ENCODE measurements at regions not wholly inside any gene's neighbourhood (a gene's known extent, or its start where the extent isn't known, plus 50 kb on each side); places are given as distances from the start of the nearest gene placed in this dataset.

DNA sequence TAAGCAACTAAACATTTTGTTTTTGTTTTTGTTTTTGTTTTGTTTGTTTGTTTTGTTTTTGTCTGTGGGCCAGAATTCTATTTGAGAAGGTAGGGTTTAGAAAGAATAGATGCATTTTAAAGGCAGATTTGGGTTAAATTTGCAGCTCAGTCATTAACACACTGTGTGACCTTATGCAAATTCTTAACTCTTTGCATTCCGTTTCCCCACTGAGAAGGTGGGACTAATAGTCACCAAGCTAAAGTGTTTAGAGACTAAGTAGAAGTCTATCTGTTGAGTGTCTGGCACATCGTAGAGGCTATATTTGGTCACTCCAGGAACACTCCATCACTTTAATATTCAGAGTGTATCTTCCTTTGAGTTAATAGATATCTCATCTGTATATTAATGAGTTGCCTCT lies 87.1 kb downstream of the CCNA1 start (continued):
- TF ChIP-seq, protein P1, sequence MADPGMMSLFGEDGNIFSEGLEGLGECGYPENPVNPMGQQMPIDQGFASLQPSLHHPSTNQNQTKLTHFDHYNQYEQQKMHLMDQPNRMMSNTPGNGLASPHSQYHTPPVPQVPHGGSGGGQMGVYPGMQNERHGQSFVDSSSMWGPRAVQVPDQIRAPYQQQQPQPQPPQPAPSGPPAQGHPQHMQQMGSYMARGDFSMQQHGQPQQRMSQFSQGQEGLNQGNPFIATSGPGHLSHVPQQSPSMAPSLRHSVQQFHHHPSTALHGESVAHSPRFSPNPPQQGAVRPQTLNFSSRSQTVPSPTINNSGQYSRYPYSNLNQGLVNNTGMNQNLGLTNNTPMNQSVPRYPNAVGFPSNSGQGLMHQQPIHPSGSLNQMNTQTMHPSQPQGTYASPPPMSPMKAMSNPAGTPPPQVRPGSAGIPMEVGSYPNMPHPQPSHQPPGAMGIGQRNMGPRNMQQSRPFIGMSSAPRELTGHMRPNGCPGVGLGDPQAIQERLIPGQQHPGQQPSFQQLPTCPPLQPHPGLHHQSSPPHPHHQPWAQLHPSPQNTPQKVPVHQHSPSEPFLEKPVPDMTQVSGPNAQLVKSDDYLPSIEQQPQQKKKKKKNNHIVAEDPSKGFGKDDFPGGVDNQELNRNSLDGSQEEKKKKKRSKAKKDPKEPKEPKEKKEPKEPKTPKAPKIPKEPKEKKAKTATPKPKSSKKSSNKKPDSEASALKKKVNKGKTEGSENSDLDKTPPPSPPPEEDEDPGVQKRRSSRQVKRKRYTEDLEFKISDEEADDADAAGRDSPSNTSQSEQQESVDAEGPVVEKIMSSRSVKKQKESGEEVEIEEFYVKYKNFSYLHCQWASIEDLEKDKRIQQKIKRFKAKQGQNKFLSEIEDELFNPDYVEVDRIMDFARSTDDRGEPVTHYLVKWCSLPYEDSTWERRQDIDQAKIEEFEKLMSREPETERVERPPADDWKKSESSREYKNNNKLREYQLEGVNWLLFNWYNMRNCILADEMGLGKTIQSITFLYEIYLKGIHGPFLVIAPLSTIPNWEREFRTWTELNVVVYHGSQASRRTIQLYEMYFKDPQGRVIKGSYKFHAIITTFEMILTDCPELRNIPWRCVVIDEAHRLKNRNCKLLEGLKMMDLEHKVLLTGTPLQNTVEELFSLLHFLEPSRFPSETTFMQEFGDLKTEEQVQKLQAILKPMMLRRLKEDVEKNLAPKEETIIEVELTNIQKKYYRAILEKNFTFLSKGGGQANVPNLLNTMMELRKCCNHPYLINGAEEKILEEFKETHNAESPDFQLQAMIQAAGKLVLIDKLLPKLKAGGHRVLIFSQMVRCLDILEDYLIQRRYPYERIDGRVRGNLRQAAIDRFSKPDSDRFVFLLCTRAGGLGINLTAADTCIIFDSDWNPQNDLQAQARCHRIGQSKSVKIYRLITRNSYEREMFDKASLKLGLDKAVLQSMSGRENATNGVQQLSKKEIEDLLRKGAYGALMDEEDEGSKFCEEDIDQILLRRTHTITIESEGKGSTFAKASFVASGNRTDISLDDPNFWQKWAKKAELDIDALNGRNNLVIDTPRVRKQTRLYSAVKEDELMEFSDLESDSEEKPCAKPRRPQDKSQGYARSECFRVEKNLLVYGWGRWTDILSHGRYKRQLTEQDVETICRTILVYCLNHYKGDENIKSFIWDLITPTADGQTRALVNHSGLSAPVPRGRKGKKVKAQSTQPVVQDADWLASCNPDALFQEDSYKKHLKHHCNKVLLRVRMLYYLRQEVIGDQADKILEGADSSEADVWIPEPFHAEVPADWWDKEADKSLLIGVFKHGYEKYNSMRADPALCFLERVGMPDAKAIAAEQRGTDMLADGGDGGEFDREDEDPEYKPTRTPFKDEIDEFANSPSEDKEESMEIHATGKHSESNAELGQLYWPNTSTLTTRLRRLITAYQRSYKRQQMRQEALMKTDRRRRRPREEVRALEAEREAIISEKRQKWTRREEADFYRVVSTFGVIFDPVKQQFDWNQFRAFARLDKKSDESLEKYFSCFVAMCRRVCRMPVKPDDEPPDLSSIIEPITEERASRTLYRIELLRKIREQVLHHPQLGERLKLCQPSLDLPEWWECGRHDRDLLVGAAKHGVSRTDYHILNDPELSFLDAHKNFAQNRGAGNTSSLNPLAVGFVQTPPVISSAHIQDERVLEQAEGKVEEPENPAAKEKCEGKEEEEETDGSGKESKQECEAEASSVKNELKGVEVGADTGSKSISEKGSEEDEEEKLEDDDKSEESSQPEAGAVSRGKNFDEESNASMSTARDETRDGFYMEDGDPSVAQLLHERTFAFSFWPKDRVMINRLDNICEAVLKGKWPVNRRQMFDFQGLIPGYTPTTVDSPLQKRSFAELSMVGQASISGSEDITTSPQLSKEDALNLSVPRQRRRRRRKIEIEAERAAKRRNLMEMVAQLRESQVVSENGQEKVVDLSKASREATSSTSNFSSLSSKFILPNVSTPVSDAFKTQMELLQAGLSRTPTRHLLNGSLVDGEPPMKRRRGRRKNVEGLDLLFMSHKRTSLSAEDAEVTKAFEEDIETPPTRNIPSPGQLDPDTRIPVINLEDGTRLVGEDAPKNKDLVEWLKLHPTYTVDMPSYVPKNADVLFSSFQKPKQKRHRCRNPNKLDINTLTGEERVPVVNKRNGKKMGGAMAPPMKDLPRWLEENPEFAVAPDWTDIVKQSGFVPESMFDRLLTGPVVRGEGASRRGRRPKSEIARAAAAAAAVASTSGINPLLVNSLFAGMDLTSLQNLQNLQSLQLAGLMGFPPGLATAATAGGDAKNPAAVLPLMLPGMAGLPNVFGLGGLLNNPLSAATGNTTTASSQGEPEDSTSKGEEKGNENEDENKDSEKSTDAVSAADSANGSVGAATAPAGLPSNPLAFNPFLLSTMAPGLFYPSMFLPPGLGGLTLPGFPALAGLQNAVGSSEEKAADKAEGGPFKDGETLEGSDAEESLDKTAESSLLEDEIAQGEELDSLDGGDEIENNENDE (IDR thresholded peaks at IDR 0.05; ENCODE audit: insufficient replicate concordance, low read length): no peak
- TF ChIP-seq CBX5 (IDR thresholded peaks at IDR 0.05; ENCODE audit: low read depth, low read length): no peak
- TF ChIP-seq RNF2 (IDR thresholded peaks at IDR 0.05; ENCODE audit: borderline replicate concordance, low read depth, low read length, missing control alignments, poor library complexity, severe bottlenecking): no peak
